OCI-LY7 (cell line): ENCODE measurements at regions not wholly inside any gene's neighbourhood (a gene's known extent, or its start where the extent isn't known, plus 50 kb on each side); places are given as distances from the start of the nearest gene placed in this dataset.
"Not testable (repeated sequence)": the region's sequence is repeated elsewhere in the genome, so short reads cannot be mapped to it uniquely, and the experiment has no call there.

Source experiments
- BruUV-seq: library from RNA; stranded (reverse); fragments of 400-500 nt; replicated peaks from 2 replicates; lab custom pipeline; 2021; lab: Mats Ljungman, UMichigan
- CTCF ChIA-PET: fragments of 300-600 bp; sonication (Branson Sonifier 250); formaldehyde crosslinking; loops from one replicate; lab custom pipeline; 2022; ENCODE audit warnings: antibody characterized with exemption; ENCODE audit not compliant: unreplicated experiment; lab: Charles Lee
- POLR2A ChIA-PET: fragments of 300-600 bp; sonication (Branson Sonifier 250); formaldehyde crosslinking; loops from one replicate; lab custom pipeline; 2022; ENCODE audit warnings: antibody characterized with exemption; lab: Charles Lee
- DNase-seq: peaks from one replicate; pipeline ENCODE4 v3.0.0-alpha.2; 2015; ENCODE audit warnings: low spot score
- H2AFZ ChIP-seq: fragments of 200-600 bp; sonication (generic), shearing (Covaris generic); 2 replicates; pipeline ENCODE4 v1.6.1; 2014; ENCODE audit warnings: mild to moderate bottlenecking, antibody characterized with exemption, low read length, moderate library complexity
- H3K27ac ChIP-seq: fragments of 200-600 bp; sonication (generic); 2 replicates; pipeline ENCODE4 v1.5.1; 2014; ENCODE audit warnings: mixed run types, low read depth, mild to moderate bottlenecking, moderate library complexity, low read length, inconsistent platforms; ENCODE audit not compliant: poor library complexity, severe bottlenecking
- H3K36me3 ChIP-seq: fragments of 200-600 bp; sonication (generic); 2 replicates; pipeline ENCODE4 v1.6.1; 2014; ENCODE audit warnings: mild to moderate bottlenecking, antibody characterized with exemption, low read length, moderate library complexity, mixed read lengths; ENCODE audit not compliant: insufficient read depth
- H3K4me1 ChIP-seq: fragments of 200-600 bp; sonication (generic); 2 replicates; pipeline ENCODE4 v1.5.1; 2014; ENCODE audit warnings: mild to moderate bottlenecking, low read length; ENCODE audit not compliant: insufficient read depth, poor library complexity, severe bottlenecking
- H3K4me2 ChIP-seq: fragments of 200-600 bp; sonication (generic); 2 replicates; pipeline ENCODE4 v1.6.1; 2014; ENCODE audit warnings: mild to moderate bottlenecking, low read length
- H3K4me3 ChIP-seq: fragments of 200-600 bp; sonication (generic); 2 replicates; pipeline ENCODE4 v1.5.1; 2014; ENCODE audit warnings: mild to moderate bottlenecking, low read depth, low read length; ENCODE audit not compliant: poor library complexity, severe bottlenecking
- H3K79me2 ChIP-seq: fragments of 200-600 bp; sonication (generic); 2 replicates; pipeline ENCODE4 v1.6.1; 2016; ENCODE audit warnings: low read depth, mild to moderate bottlenecking, low read length, moderate library complexity, mixed read lengths; ENCODE audit not compliant: insufficient read depth
- H3K9me2 ChIP-seq: fragments of 200-600 bp; sonication (generic); 2 replicates; pipeline ENCODE4 v1.6.1; 2016; ENCODE audit warnings: mild to moderate bottlenecking, low read length, mixed read lengths; ENCODE audit not compliant: insufficient read depth
- H3K9me3 ChIP-seq: fragments of 200-600 bp; sonication (generic); 2 replicates; pipeline ENCODE4 v1.6.1; 2014; ENCODE audit warnings: mild to moderate bottlenecking, mixed run types, low read length, mixed read lengths
- H4K20me1 ChIP-seq: fragments of 200-600 bp; sonication (generic); 2 replicates; pipeline ENCODE4 v1.6.1; 2014; ENCODE audit warnings: mild to moderate bottlenecking, antibody characterized with exemption, low read length, moderate library complexity, mixed read lengths; ENCODE audit not compliant: insufficient read depth
- EZH2phosphoT487 ChIP-seq: fragments of 200-600 bp; sonication (generic); IDR thresholded peaks from 2 replicates; pipeline ENCODE4 v1.6.1; 2018; ENCODE audit warnings: low read depth, borderline replicate concordance, mild to moderate bottlenecking, mixed run types, antibody characterized with exemption, low read length, moderate library complexity, mixed read lengths
- intact Hi-C: fragments of 100-400 bp; cut with micrococcal nuclease; formaldehyde crosslinking; loops from one replicate; pipeline ENCODE4 v1.10.0; 2022; ENCODE audit not compliant: unreplicated experiment
- TF ChIP-seq, protein P1 (sequence below): fragments of 200-600 bp; sonication (generic); conservative IDR thresholded peaks from 2 replicates; pipeline ENCODE4 v1.5.1; 2014; ENCODE audit warnings: mild to moderate bottlenecking, antibody characterized with exemption, low read length, moderate library complexity, mixed read lengths

GRCh38 chr2:221895366-221896121 is 323.4 kb upstream of the EPHA4 start:
- Histone ChIP-seq H3K79me2 (no peaks in the 10 kb centered on the region), H3K9me3 (no peaks in the 10 kb centered on the region), H3K4me2 (no peak overlapping the region), H3K4me3 (no peak overlapping the region), H3K27ac (no peak overlapping the region), H2AFZ (no peak overlapping the region), H3K9me2 (no peaks in the 10 kb centered on the region), H3K36me3 (no peaks in the 10 kb centered on the region), H4K20me1 (no peaks in the 10 kb centered on the region), H3K4me1 (no peaks in the 10 kb centered on the region)
- intact Hi-C loops: no loop called here
- POLR2A ChIA-PET: no interaction called here
- no peak for DNase-seq
- TF ChIP-seq, protein P1, sequence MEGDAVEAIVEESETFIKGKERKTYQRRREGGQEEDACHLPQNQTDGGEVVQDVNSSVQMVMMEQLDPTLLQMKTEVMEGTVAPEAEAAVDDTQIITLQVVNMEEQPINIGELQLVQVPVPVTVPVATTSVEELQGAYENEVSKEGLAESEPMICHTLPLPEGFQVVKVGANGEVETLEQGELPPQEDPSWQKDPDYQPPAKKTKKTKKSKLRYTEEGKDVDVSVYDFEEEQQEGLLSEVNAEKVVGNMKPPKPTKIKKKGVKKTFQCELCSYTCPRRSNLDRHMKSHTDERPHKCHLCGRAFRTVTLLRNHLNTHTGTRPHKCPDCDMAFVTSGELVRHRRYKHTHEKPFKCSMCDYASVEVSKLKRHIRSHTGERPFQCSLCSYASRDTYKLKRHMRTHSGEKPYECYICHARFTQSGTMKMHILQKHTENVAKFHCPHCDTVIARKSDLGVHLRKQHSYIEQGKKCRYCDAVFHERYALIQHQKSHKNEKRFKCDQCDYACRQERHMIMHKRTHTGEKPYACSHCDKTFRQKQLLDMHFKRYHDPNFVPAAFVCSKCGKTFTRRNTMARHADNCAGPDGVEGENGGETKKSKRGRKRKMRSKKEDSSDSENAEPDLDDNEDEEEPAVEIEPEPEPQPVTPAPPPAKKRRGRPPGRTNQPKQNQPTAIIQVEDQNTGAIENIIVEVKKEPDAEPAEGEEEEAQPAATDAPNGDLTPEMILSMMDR: no peak
- no peak for TF ChIP-seq EZH2phosphoT487
- CTCF ChIA-PET: no interaction called here
- BruUV-seq: no TSS peak

DNA sequence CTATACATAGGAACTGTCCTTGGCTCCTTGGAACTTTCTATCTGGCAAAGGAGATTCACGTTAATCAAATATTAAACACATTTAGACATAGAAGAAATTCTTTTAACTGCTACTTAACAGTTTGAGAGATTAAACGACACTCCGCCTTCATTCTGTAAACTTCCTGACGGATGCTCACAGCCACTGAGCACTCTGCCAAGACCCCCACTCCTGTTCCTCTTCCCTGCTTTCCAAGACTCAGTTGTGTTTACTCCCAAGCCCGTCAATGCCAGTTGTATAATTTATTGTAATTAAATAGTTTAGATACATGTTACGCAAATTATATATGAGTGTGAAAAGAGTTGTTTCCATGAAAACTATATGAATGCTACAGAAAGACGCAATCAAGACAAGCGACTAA is 321.4 kb upstream of the EPHA4 start:
- Histone ChIP-seq H4K20me1 (no peaks in the 10 kb centered on the region), H3K9me2 (no peaks in the 10 kb centered on the region), H3K79me2 (no peaks in the 10 kb centered on the region), H3K4me3 (no peak overlapping the region), H3K36me3 (no peaks in the 10 kb centered on the region), H3K9me3 (no peaks in the 10 kb centered on the region), H3K27ac (no peak overlapping the region), H3K4me1 (no peaks in the 10 kb centered on the region), H2AFZ (no peak overlapping the region), H3K4me2 (no peak overlapping the region)
- TF ChIP-seq EZH2phosphoT487: no peak
- TF ChIP-seq, protein P1: no peak
- no TSS peak for BruUV-seq
- DNase-seq: no peak
- POLR2A ChIA-PET: no interaction called here
- intact Hi-C loops: no loop called here
- CTCF ChIA-PET: no interaction called here

- H3K4me2 ChIP-seq, BruUV-seq, H2AFZ ChIP-seq, H3K4me3 ChIP-seq, H3K27ac ChIP-seq, H4K20me1 ChIP-seq, intact Hi-C loops, H3K36me3 ChIP-seq, H3K9me2 ChIP-seq, H3K4me1 ChIP-seq, H3K9me3 ChIP-seq, H3K79me2 ChIP-seq, DNase-seq, POLR2A ChIA-PET, CTCF ChIA-PET: not testable (repeated sequence)
These were observed 319.9 kb upstream of the EPHA4 start for GRCh38 chr2:221892006-221892405.
